A673 (cell line): ENCODE measurements at regions not wholly inside any gene's neighbourhood (a gene's known extent, or its start where the extent isn't known, plus 50 kb on each side); places are given as distances from the start of the nearest gene placed in this dataset.

ENCODE experiments used
- BruUV-seq: library from RNA; stranded (reverse); fragments of 400-500 nt; replicated peaks from 2 replicates; lab custom pipeline; 2021; lab: Mats Ljungman, UMichigan
- CTCF ChIA-PET: fragments of 300-600 bp; sonication (Branson Sonifier 250); formaldehyde crosslinking; loops from one replicate; lab custom pipeline; 2022; ENCODE audit warnings: antibody characterized with exemption; lab: Charles Lee
- POLR2A ChIA-PET: fragments of 300-600 bp; sonication (Branson Sonifier 250); formaldehyde crosslinking; loops from one replicate; lab custom pipeline; 2022; ENCODE audit warnings: antibody characterized with exemption; ENCODE audit not compliant: low non-redundant PET; lab: Charles Lee
- DNase-seq: peaks from one replicate; pipeline ENCODE4 v3.0.0-alpha.2; 2015; ENCODE audit warnings: low spot score
- H3K27ac ChIP-seq: fragments of 200-600 bp; sonication (generic); 2 replicates; pipeline ENCODE4 v1.5.1; 2016; ENCODE audit warnings: mixed run types, low read depth, mild to moderate bottlenecking, mixed read lengths, antibody characterized with exemption, low read length; ENCODE audit not compliant: poor library complexity, severe bottlenecking
- H3K27me3 ChIP-seq: fragments of 200-600 bp; sonication (generic); replicated peaks from 2 replicates; pipeline ENCODE4 v1.6.1; 2017; ENCODE audit warnings: mixed run types, low read depth, mild to moderate bottlenecking, mixed read lengths, antibody characterized with exemption, low read length; ENCODE audit not compliant: insufficient read depth, poor library complexity
- H3K36me3 ChIP-seq: fragments of 200-600 bp; sonication (generic); 2 replicates; pipeline ENCODE4 v1.6.1; 2016; ENCODE audit warnings: mixed run types, mild to moderate bottlenecking, mixed read lengths, antibody characterized with exemption, low read length; ENCODE audit not compliant: insufficient read depth, poor library complexity, severe bottlenecking
- H3K4me1 ChIP-seq: fragments of 200-600 bp; sonication (generic); 2 replicates; pipeline ENCODE4 v1.6.1; 2017; ENCODE audit warnings: mixed run types, mild to moderate bottlenecking, mixed read lengths, antibody characterized with exemption, low read length; ENCODE audit not compliant: insufficient read depth, poor library complexity, severe bottlenecking
- H3K4me3 ChIP-seq: fragments of 200-600 bp; sonication (generic); 2 replicates; pipeline ENCODE4 v1.5.1; 2016; ENCODE audit warnings: low read depth, mixed run types, mild to moderate bottlenecking, mixed read lengths, low read length; ENCODE audit not compliant: poor library complexity, severe bottlenecking
- H3K9me3 ChIP-seq: fragments of 200-600 bp; sonication (generic); 2 replicates; pipeline ENCODE4 v1.6.1; 2016; ENCODE audit warnings: mixed run types, low read depth, mild to moderate bottlenecking, mixed read lengths, antibody characterized with exemption, low read length; ENCODE audit not compliant: poor library complexity, severe bottlenecking
- CTCF ChIP-seq: fragments of 300-800, 200-600 bp; sonication (generic); conservative IDR thresholded peaks from 2 replicates; pipeline ENCODE4 v1.5.1; 2017; ENCODE audit warnings: low read depth, mild to moderate bottlenecking, antibody characterized with exemption, low read length, moderate library complexity, mixed read lengths
- EZH2 ChIP-seq: fragments of 200-600 bp; sonication (generic); IDR thresholded peaks from 2 replicates; pipeline ENCODE4 v1.6.1; 2017; ENCODE audit warnings: borderline replicate concordance, low read depth, mild to moderate bottlenecking, mixed read lengths, antibody characterized with exemption, low read length; ENCODE audit not compliant: poor library complexity, severe bottlenecking
- intact Hi-C: fragments of 100-400 bp; cut with micrococcal nuclease; formaldehyde crosslinking; loops from one replicate; pipeline ENCODE4 v1.10.0; 2022; ENCODE audit not compliant: unreplicated experiment

DNA sequence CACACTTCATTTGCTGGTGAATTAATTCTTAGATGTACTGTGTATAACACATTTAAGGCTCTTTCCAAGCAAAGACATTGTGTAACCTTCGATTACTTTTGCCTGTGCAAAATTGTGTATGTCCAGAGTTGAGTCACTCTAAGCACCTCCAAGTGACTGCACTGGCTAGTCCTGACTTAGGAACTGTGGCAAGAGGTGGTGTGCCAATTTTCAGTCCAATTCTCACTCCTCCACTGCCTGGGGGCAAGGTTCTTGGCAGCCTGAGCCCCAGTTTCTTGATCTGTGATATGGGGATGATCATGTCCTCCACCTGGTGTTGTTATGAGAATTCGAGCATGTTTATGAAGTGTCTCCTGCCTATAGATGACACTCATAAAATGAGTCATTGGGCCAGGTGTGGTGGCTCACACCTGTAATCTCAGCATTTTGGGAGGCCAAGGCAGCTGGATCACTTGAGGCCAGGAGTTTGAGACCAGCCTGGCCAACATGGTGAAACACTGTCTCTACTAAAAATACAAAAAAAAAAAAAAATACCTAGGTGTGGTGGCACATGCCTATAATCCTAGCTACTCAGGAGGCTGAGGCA, 105.3 kb upstream of the CDYL start:
- Histone ChIP-seq H3K9me3 (no peaks in the 10 kb centered on the region), H3K4me1 (no peaks in the 10 kb centered on the region), H3K27ac (no peak overlapping the region), H3K27me3 (no peaks in the 10 kb centered on the region), H3K36me3 (no peaks in the 10 kb centered on the region), H3K4me3 (no peak overlapping the region)
- intact Hi-C loops = no loop called here
- BruUV-seq = no TSS peak
- TF ChIP-seq EZH2 = no peak
- no peak for TF ChIP-seq CTCF
- no peak for DNase-seq
- ChIA-PET CTCF (no interaction called here), POLR2A (no interaction called here)

GRCh38 chr6:4670290-4670689, 105.9 kb upstream of the CDYL start:
- H3K27me3 ChIP-seq = no peaks in the 10 kb centered on the region
- BruUV-seq = no TSS peak

GRCh38 chr6:4668271-4669179, 107.7 kb upstream of the CDYL start:
- Histone ChIP-seq H3K36me3 (no peaks in the 10 kb centered on the region), H3K4me3 (no peak overlapping the region), H3K27ac (no peak overlapping the region), H3K9me3 (no peaks in the 10 kb centered on the region), H3K4me1 (no peaks in the 10 kb centered on the region), H3K27me3 (no peaks in the 10 kb centered on the region)
- no peak for DNase-seq
- TF ChIP-seq EZH2 (no peak), CTCF (no peak)
- ChIA-PET POLR2A (no interaction called here), CTCF (no interaction called here)
- no TSS peak for BruUV-seq
- intact Hi-C loops = no loop called here

More at GRCh38 chr6:4670290-4670689, 105.9 kb upstream of the CDYL start:
- Histone ChIP-seq H3K27ac (no peak overlapping the region), H3K9me3 (no peaks in the 10 kb centered on the region), H3K36me3 (no peaks in the 10 kb centered on the region), H3K4me3 (no peak overlapping the region), H3K4me1 (no peaks in the 10 kb centered on the region)
- TF ChIP-seq CTCF (no peak), EZH2 (no peak)
- POLR2A ChIA-PET = interaction anchor here (0.7 kb wide), 1 partner anchor 974 kb away, joined by 3 read pairs; no protein-coding TSS in a partner anchor
- no peak for DNase-seq
- intact Hi-C loops = no loop called here
- CTCF ChIA-PET = no interaction called here
